Mucosa of descending colon (tissue), 3 donors: ENCODE measurements at regions not wholly inside any gene's neighbourhood (a gene's known extent, or its start where the extent isn't known, plus 50 kb on each side); places are given as distances from the start of the nearest gene placed in this dataset.

ENCODE experiments used
- ATAC-seq: fragments of 200-7000 bp; cut with Tn5 transposase; one replicate; pipeline ENCODE4 v1.9.1; 2020; ENCODE audit warnings: mild to moderate bottlenecking, moderate library complexity
- DNase-seq, 3 donors: peaks; one replicate each; pipeline ENCODE4 v3.0.0-alpha.2; 2020
- H3K36me3 ChIP-seq: fragments of 200-600 bp; one replicate; pipeline ENCODE4 v1.8.0; 2021; ENCODE audit warnings: low read depth, mild to moderate bottlenecking
- H3K4me1 ChIP-seq: fragments of 200-600 bp; one replicate; pipeline ENCODE4 v1.8.0; 2021; ENCODE audit warnings: low read depth, mild to moderate bottlenecking
- H3K4me3 ChIP-seq: fragments of 200-600 bp; one replicate; pipeline ENCODE4 v1.8.0; 2021; ENCODE audit warnings: mild to moderate bottlenecking
- H3K9me3 ChIP-seq: fragments of 200-600 bp; one replicate; pipeline ENCODE4 v1.8.0; 2021; ENCODE audit warnings: mild to moderate bottlenecking
- CTCF ChIP-seq: fragments of 200-600 bp; IDR thresholded peaks from one replicate; pipeline ENCODE4 v1.8.0; 2022; ENCODE audit warnings: antibody characterized with exemption, mild to moderate bottlenecking
- intact Hi-C, 2 donors: fragments of 100-400 bp; cut with DNase I in 1 of 2; cut with micrococcal nuclease in 1 of 2; formaldehyde crosslinking; loops; one replicate each; pipeline versions ENCODE4 v1.11.0 to v1.11.1; 2022; cut with DNase I, micrococcal nuclease
- donor health status: DM: no; HTN: no; CAD: no; lungs with moderate emphysema.
- donor health status: DM: no; HTN: no; CAD: no.
- donor health status: DM: no; HTN: yes; CAD: no.

GRCh38 chr17:72212041-72212440, 91.2 kb downstream of the SOX9 start:
- Histone ChIP-seq H3K36me3 (no peaks in the 10 kb centered on the region), H3K4me1 (no peaks in the 10 kb centered on the region), H3K9me3 (no peaks in the 10 kb centered on the region), H3K4me3 (no peak overlapping the region)
- TF ChIP-seq CTCF = no peak
- ATAC-seq = no peak
- no peak for DNase-seq
- intact Hi-C loops = no loop called here

DNA sequence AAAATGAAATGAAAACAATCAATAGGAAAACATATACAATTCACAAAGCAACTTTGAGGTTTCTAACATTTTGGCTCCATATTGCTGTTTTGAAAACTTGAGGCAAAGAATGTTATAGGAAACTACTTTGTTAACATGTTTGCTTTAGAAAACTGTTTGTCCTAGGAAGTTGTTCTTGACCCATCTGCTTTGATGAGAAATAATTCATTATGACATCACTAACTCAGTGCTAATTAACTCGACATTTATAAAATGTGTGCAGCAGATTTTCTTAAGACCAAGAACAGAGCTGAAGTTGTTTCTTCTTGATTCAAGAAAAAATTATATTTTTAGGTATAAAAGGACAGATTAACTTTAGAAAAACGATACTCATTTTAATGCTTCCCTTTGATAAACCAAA, 94.7 kb downstream of the SOX9 start:
- H3K36me3 ChIP-seq = no peaks in the 10 kb centered on the region
- intact Hi-C loops = no loop called here
- H3K4me1 ChIP-seq = no peaks in the 10 kb centered on the region
- TF ChIP-seq CTCF = no peak
- DNase-seq (no peak), ATAC-seq (no peak)
- H3K4me3 ChIP-seq = no peak overlapping the region
- no peaks in the 10 kb centered on the region for H3K9me3 ChIP-seq

- ATAC-seq (no peak), DNase-seq (no peak)
- Histone ChIP-seq H3K9me3 (no peaks in the 10 kb centered on the region), H3K4me1 (no peaks in the 10 kb centered on the region), H3K36me3 (no peaks in the 10 kb centered on the region), H3K4me3 (no peak overlapping the region)
- intact Hi-C loops = no loop called here
- TF ChIP-seq CTCF = no peak
Measured at GRCh38 chr17:72215928-72216327, 95.1 kb downstream of the SOX9 start.

- intact Hi-C loops = no loop called here
- DNase-seq = no peak
Measured at GRCh38 chr17:72219137-72219823, 98.5 kb downstream of the SOX9 start.

DNA sequence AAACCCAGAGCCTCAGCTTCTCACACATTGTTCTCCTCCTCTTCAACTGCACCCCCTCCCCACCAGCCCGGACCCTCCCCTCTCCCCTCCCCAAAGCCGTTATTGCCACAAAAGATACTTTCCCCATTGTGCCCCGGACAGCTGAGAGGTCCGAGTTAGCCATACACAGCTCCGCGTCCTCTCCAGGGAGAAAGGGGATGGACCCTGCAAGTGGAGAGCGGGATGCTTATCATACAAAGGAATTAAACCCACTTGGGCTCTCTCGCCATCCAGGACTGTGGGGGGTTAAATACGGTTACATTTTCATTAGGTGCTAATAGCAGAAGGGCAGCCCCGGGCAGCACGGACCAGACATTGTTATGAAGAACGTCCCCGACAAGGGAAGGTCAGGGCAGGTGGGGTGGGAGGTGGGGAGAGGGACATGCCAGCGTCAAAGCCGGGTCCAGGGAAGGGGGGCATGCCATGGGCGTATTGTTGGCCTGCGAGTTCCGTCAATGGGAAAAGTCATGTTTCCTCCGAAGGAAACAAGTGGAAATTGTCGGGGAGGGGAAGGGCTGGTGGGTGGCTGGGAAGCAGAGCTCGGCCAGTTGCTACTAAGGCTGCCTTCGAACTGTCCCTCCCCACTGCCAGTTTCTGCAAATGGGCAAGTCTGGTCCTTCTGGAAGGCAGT, 99.1 kb downstream of the SOX9 start:
- ATAC-seq (no peak), DNase-seq (no peak)
- Histone ChIP-seq H3K9me3 (no peaks in the 10 kb centered on the region), H3K4me3 (no peak overlapping the region), H3K4me1 (peaks cover 10% of the 10 kb centered on the region), H3K36me3 (no peaks in the 10 kb centered on the region)
- intact Hi-C loops = no loop called here
- TF ChIP-seq CTCF = no peak

More at GRCh38 chr17:72219137-72219823, 98.5 kb downstream of the SOX9 start:
- no peak for ATAC-seq
- Histone ChIP-seq H3K4me3 (no peak overlapping the region), H3K36me3 (no peaks in the 10 kb centered on the region), H3K4me1 (peaks cover 10% of the 10 kb centered on the region), H3K9me3 (no peaks in the 10 kb centered on the region)
- no peak for TF ChIP-seq CTCF
